Neural crest cell (in vitro differentiated cells): ENCODE measurements at regions not wholly inside any gene's neighbourhood (a gene's known extent, or its start where the extent isn't known, plus 50 kb on each side); places are given as distances from the start of the nearest gene placed in this dataset.

Experiments used
- DNase-seq: peaks from one replicate; pipeline ENCODE4 v3.0.0; 2021; ENCODE audit warnings: low read depth, mixed read lengths, low spot score
- H3K27ac Mint-ChIP-seq: one replicate; pipeline ENCODE4 v1.8.0; 2021; ENCODE audit warnings: mild to moderate bottlenecking, mixed read lengths; ENCODE audit not compliant: unreplicated experiment
- H3K27me3 Mint-ChIP-seq: 2 replicates; pipeline ENCODE4 v1.8.0; 2021; ENCODE audit warnings: low read depth, mild to moderate bottlenecking, mixed read lengths
- H3K36me3 Mint-ChIP-seq: 2 replicates; pipeline ENCODE4 v1.8.0; 2021; ENCODE audit warnings: low read depth, mild to moderate bottlenecking, mixed read lengths
- H3K4me1 Mint-ChIP-seq: 2 replicates; pipeline ENCODE4 v1.8.0; 2021; ENCODE audit warnings: mixed read lengths
- H3K4me3 Mint-ChIP-seq: one replicate; pipeline ENCODE4 v1.8.0; 2021; ENCODE audit warnings: mild to moderate bottlenecking, mixed read lengths
- H3K9me3 Mint-ChIP-seq: 2 replicates; pipeline ENCODE4 v1.8.0; 2021; ENCODE audit warnings: mixed read lengths
- TF ChIP-seq, protein P1 (sequence below): fragments of 200-600 bp; sonication (generic); conservative IDR thresholded peaks from 2 replicates; pipeline ENCODE4 v1.5.0; 2021; ENCODE audit warnings: antibody characterized with exemption, mild to moderate bottlenecking

DNA sequence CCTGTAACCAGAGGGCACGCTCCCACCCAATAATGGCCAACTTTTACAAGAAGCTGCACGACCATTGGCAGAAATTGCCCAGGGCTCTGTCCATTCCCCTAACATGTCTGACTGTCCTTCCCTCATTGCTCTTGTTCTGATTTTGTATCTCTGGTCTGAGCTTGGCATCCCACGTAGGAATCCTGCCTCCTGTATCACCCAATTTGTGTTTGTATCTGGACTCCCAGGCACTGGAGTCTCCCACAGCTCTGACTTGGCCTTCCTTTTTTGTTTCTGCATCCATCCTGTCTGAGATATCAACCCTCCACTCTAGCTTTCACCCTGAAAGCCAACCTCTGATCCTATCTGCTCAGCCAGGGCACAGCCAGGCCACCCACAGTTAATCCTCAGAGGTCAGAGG, 259.8 kb downstream of the FBXO15 start:
- TF ChIP-seq, protein P1, sequence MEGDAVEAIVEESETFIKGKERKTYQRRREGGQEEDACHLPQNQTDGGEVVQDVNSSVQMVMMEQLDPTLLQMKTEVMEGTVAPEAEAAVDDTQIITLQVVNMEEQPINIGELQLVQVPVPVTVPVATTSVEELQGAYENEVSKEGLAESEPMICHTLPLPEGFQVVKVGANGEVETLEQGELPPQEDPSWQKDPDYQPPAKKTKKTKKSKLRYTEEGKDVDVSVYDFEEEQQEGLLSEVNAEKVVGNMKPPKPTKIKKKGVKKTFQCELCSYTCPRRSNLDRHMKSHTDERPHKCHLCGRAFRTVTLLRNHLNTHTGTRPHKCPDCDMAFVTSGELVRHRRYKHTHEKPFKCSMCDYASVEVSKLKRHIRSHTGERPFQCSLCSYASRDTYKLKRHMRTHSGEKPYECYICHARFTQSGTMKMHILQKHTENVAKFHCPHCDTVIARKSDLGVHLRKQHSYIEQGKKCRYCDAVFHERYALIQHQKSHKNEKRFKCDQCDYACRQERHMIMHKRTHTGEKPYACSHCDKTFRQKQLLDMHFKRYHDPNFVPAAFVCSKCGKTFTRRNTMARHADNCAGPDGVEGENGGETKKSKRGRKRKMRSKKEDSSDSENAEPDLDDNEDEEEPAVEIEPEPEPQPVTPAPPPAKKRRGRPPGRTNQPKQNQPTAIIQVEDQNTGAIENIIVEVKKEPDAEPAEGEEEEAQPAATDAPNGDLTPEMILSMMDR = no peak
- Mint-ChIP-seq H3K27ac (no peak overlapping the region), H3K4me3 (no peak overlapping the region), H3K36me3 (no peaks in the 10 kb centered on the region), H3K27me3 (peaks cover 2% of the 10 kb centered on the region), H3K9me3 (no peaks in the 10 kb centered on the region), H3K4me1 (peaks cover 7% of the 10 kb centered on the region)
- DNase-seq = no peak

DNA sequence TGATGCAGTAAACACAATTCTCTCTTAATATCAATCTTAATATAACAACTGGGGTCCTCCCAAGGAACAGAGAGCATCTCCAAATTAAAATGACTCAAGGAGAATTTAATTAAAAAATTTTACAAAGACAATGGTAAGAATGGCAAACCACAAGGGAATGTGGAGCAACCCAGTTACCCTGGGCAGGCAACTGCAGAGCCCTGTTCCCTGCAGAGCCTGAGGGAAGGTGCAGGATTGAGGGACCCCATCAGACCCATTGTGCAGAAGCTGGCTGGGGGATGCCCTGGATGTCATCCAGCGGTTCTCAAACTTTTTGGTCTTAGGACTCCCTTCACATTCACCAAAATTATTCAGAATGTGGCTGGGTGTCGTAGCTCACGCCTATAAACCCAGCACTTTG, 262.8 kb downstream of the FBXO15 start:
- H3K36me3 Mint-ChIP-seq = no peaks in the 10 kb centered on the region
- DNase-seq = no peak
- no peaks in the 10 kb centered on the region for H3K27me3 Mint-ChIP-seq
- no peak overlapping the region for H3K4me3 Mint-ChIP-seq
- H3K9me3 Mint-ChIP-seq = peaks cover 6% of the 10 kb centered on the region
- no peak overlapping the region for H3K27ac Mint-ChIP-seq
- peaks cover 8% of the 10 kb centered on the region for H3K4me1 Mint-ChIP-seq
- TF ChIP-seq, protein P1 = no peak

DNA sequence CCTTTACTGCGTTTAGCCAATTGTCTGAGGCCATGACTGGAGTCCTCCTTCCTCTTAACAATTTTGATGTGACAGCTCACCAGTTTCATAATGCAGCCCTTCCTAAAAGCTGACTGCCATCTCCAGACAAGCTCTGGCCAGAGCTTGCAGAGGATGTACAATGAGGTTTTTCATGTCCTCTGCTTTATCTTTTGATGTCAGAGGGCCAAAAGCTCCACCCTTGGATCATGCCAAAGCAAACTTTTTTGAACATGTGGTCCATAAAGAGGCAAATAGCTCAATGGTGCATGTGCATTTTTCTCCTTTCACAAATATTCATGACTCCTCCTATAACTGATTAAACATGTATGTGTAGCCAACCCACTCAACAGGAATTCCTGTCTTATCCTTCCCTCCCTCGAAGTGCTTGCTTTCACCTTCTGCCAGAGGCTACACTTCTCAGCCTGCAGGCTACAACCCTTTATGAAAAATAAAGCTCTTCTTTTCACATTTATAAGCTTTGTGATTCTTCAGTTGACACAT, 266.2 kb downstream of the FBXO15 start:
- peaks cover 11% of the 10 kb centered on the region for H3K4me1 Mint-ChIP-seq
- H3K9me3 Mint-ChIP-seq = peaks cover 6% of the 10 kb centered on the region
- H3K27me3 Mint-ChIP-seq = no peaks in the 10 kb centered on the region
- no peak for DNase-seq
- no peak overlapping the region for H3K27ac Mint-ChIP-seq
- no peaks in the 10 kb centered on the region for H3K36me3 Mint-ChIP-seq
- TF ChIP-seq, protein P1 = no peak
- no peak overlapping the region for H3K4me3 Mint-ChIP-seq

DNA sequence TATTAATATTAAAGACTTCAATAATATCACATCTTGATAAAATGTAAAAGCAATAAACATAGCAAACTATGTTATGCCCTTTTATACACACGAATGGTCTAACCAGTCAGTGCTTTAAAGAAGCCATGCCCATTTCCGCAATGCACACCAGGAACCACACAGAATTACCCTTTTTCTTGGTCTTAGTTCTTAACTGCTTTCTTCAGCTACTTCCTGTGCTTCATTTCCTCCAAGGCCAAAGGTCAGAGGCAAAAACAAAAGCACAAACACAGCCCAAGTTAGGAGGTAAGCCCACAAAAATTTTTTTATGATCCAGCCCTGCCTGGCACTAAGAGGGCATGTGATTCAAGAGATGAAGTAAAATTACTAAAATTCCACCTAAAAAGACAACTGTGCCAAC, 267.2 kb downstream of the FBXO15 start:
- peaks cover 11% of the 10 kb centered on the region for H3K4me1 Mint-ChIP-seq
- DNase-seq = no peak
- H3K9me3 Mint-ChIP-seq = peaks cover 6% of the 10 kb centered on the region
- H3K27ac Mint-ChIP-seq = no peak overlapping the region
- no peaks in the 10 kb centered on the region for H3K36me3 Mint-ChIP-seq
- TF ChIP-seq, protein P1 = no peak
- no peak overlapping the region for H3K4me3 Mint-ChIP-seq
- H3K27me3 Mint-ChIP-seq = no peaks in the 10 kb centered on the region

DNA sequence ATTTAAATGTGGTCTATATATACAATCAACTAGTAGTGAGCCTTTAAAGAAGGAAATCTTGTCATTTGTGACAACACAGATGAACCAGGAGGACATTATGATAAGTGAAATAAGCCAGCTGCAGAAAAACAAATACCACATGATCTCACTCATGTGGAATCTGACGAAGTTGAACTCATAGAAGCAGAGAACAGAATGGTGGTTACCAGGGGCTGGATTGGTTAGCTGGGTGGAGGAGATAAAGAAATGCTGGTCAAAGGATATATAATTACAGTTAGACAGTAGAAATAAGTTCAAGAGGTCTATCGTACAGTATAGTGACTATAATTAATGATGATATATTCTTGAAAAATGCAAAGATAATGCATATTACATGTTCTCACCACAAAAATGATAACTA, 267.9 kb downstream of the FBXO15 start:
- Mint-ChIP-seq H3K27ac (no peak overlapping the region), H3K27me3 (no peaks in the 10 kb centered on the region), H3K4me3 (no peak overlapping the region), H3K4me1 (peaks cover 11% of the 10 kb centered on the region), H3K9me3 (peaks cover 6% of the 10 kb centered on the region), H3K36me3 (no peaks in the 10 kb centered on the region)
- TF ChIP-seq, protein P1 = no peak
- no peak for DNase-seq

DNA sequence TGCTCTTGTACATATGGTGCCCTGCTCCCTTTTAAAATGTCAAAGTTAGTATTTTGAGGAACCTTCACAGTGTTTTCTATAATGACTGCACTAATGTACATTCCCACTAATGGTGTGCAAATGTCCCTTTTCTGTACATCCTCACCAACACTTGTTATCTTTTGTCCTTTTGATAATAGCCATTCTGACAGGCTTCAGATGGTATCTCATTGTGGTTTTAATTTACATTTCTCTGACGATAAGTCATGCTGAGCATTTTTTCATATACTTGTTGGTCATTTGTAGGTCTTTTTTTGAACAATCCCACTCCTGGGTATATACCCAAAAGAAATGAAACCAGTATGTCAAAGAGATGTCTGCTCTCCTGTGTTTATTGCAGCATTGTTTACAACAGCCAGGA, 268.3 kb downstream of the FBXO15 start:
- TF ChIP-seq, protein P1 = no peak
- Mint-ChIP-seq H3K27me3 (no peaks in the 10 kb centered on the region), H3K4me1 (peaks cover 11% of the 10 kb centered on the region), H3K4me3 (no peak overlapping the region), H3K9me3 (peaks cover 6% of the 10 kb centered on the region), H3K27ac (no peak overlapping the region), H3K36me3 (no peaks in the 10 kb centered on the region)
- DNase-seq = no peak
